ENCODE measurements at regions not wholly inside any gene's neighbourhood (a gene's known extent, or its start where the extent isn't known, plus 50 kb on each side); places are given as distances from the start of the nearest gene placed in this dataset.
"Not testable (repeated sequence)": the region's sequence is repeated elsewhere in the genome, so short reads cannot be mapped to it uniquely, and the experiment has no call there.

- peak; percentile 26 for DNase-seq
Observed at GRCh38 chr10:45514291-45515270, 140.6 kb downstream of the ALOX5 start.

- DNase-seq, result no peak
Observed at GRCh38 chr10:45513551-45513950, 139.5 kb downstream of the ALOX5 start.

GRCh38 chr10:45511926-45512325 is 137.9 kb downstream of the ALOX5 start:
- not testable (repeated sequence) for DNase-seq

DNA sequence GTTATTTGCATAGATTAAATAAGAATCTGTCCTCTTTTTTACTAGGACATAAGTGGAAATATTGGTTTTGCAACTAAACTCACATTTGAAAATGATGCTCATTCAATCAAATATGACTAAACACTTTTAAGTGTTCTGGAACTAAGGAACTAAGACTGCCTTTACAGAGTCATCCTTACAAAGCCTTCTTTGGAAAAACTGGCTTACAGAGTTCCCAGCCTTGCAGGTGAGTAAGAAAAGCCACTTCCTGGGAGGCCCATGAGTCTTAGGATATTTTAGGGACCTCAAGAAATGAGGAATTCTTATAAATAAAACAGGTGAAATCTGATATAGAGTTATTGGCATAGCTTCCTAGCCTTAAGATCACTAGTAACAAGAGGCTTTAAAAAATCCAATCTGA is 135.5 kb downstream of the ALOX5 start:
- no peak for DNase-seq

DNA sequence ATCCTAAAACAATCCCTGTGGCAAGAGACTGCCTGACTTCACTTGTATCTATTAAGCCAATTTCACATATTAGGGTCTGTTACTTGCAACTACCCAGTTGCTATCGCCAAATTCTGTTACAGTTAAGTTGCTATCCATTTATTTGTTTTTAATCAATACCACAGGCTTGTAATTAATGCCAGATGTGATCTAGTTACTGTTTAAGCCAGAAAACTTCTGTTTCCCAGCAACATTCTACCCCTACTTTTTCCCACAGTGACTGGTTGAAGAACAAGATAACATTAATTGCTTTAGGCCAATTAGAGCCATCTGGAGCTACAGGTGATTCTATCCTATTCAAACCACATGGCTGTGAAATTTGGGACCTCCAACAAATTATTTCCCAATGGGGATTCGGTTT is 131.3 kb downstream of the ALOX5 start:
- DNase-seq, result no peak

GRCh38 chr10:45502458-45502857 is 128.4 kb downstream of the ALOX5 start:
- no peak for DNase-seq

- DNase-seq, result no peak
Observed at GRCh38 chr10:45501791-45502190, 127.8 kb downstream of the ALOX5 start.

DNA sequence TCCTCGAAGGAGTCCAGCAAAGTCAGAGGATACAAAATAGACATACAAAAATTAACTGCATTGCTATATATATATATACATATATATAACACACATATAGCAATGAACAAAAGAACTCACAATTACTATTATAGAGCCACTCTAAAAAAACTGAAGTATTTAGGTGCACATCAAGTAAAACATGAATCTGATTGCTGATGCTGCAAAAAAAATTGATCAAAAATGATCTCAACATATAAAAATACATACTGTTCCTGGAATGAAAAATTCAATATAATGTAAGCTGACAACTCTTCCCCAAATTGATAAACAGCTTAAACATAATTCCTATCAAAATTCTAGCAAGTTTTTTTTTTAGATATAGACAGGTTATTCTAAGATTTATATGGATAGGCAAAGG is 126.8 kb downstream of the ALOX5 start:
- no peak for DNase-seq

DNA sequence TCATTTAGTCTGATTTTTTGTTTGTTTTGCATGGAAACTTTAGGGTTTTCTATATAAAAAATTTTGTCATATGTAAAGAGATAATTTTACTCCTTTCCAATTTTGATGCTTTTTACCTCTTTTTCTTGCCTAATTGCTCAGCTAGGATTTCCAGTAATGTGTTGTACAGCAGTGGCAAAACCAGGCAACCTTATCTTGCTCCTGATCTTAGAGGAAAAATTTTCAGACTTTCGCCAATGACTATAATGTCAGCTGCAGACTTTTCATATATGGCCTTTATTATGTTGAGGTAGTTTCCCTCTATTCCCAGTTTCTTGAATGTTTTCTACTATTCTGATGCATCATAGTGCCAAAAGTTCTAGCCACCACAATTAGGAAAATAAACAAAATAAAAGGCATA is 126.3 kb downstream of the ALOX5 start:
- no peak for DNase-seq

DNA sequence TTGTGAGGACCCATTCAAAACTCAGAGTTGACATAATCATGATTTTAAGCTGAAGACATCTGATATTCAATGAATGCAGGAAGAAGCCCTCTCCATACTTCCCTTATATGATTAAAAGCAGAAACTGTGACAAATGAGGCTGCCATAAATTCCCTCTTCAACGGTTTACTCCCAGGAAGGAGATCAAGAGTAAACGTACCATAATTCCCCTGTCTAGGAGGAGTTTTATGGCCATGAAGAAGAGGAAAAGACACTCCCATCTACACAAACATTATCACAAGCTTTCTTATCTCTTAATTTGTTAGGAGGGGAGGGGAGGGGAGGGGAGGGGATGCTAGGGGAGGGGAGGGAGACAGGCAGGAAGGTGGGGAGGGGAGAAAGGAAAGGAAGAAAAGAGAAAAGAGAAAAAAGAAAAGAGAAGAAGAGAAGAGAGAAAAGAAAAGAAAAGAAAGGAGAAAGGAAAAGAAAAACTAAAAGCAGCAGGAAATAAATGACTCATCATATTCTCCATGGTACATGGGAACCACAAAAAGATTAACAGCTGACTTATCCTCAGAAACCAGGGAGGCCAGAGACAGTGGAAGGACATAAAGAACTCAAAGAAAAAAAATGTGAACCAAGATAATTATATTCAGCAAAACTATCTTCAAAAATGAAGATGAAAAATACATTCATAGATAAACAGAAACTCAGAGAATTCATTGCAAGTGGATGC is 121.6 kb downstream of the ALOX5 start:
- DNase-seq, result no peak
